ENCODE measurements at regions not wholly inside any gene's neighbourhood (a gene's known extent, or its start where the extent isn't known, plus 50 kb on each side); places are given as distances from the start of the nearest gene placed in this dataset.

- TF ChIP-seq, protein P1, sequence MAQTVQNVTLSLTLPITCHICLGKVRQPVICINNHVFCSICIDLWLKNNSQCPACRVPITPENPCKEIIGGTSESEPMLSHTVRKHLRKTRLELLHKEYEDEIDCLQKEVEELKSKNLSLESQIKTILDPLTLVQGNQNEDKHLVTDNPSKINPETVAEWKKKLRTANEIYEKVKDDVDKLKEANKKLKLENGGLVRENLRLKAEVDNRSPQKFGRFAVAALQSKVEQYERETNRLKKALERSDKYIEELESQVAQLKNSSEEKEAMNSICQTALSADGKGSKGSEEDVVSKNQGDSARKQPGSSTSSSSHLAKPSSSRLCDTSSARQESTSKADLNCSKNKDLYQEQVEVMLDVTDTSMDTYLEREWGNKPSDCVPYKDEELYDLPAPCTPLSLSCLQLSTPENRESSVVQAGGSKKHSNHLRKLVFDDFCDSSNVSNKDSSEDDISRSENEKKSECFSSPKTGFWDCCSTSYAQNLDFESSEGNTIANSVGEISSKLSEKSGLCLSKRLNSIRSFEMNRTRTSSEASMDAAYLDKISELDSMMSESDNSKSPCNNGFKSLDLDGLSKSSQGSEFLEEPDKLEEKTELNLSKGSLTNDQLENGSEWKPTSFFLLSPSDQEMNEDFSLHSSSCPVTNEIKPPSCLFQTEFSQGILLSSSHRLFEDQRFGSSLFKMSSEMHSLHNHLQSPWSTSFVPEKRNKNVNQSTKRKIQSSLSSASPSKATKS (CRISPR knock-in tag; IDR thresholded peaks at IDR 0.05) = no peak
- no peak for TF ChIP-seq HMG20A (CRISPR knock-in tag; conservative IDR thresholded peaks at IDR 0.05)
- TF ChIP-seq, protein P2, sequence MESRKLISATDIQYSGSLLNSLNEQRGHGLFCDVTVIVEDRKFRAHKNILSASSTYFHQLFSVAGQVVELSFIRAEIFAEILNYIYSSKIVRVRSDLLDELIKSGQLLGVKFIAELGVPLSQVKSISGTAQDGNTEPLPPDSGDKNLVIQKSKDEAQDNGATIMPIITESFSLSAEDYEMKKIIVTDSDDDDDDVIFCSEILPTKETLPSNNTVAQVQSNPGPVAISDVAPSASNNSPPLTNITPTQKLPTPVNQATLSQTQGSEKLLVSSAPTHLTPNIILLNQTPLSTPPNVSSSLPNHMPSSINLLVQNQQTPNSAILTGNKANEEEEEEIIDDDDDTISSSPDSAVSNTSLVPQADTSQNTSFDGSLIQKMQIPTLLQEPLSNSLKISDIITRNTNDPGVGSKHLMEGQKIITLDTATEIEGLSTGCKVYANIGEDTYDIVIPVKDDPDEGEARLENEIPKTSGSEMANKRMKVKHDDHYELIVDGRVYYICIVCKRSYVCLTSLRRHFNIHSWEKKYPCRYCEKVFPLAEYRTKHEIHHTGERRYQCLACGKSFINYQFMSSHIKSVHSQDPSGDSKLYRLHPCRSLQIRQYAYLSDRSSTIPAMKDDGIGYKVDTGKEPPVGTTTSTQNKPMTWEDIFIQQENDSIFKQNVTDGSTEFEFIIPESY (CRISPR knock-in tag; IDR thresholded peaks at IDR 0.05) = no peak
Observed at GRCh38 chr6:111925296-111925695, 52.0 kb upstream of the FYN start (continued).

DNA sequence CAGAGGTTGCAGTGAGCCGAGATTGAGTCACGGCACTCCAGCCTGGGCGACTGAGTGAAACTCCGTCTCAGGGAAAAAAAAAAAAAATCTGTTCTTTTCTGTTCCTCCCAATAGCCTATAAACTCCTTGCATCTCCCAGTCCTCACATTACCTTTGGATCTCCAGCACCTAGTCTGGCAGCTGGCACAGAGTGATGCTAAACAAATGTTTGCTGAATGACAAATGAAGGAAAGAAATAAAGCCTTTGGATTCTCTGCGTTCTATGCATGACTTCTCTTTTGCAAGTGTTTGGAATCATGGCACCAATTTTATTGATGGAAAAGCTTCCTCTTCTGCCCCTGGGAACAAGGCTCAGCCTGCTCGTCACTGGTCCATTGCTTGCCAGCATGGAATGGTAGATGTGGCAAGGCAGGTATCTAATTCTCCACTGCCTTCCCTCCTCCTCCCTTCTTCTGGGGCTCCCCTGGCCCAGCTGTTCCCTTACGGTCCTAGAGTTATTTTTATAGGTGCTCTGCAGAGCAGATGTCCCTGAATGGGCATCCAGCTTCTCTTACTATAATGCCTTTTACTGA lies 53.6 kb upstream of the FYN start:
- ATAC-seq = no peak
- no peak overlapping the region for H3K4me3 ChIP-seq
- H3K9me3 ChIP-seq (replicated peaks; ENCODE audit: control insufficient read depth, insufficient read depth, low read depth, low read length) = no peaks in the 10 kb centered on the region
- WGBS (ENCODE audit: insufficient coverage, low coverage, missing lambda C conversion rate) = 2% methylated on average over 7 of the region's 7 CpGs
- no peak overlapping the region for H3K9ac ChIP-seq (ENCODE audit: insufficient read depth in 1 of 2, low read depth in 2 of 2, low read length in 2 of 2)
- no peak for DNase-seq (ENCODE audit: extremely low read depth in 1 of 4, low spot score in 3 of 4)
- H4K20me1 ChIP-seq (replicated peaks; ENCODE audit: control insufficient read depth, insufficient read depth, low read length) = no peaks in the 10 kb centered on the region
- in situ Hi-C loops (cut with MboI) (no loop called here), intact Hi-C loops (cut with micrococcal nuclease) (no loop called here)
- H2AFZ ChIP-seq (ENCODE audit: low read depth, low read length) = no peak overlapping the region
- no peak overlapping the region for H3K27ac ChIP-seq (ENCODE audit: extremely low read depth, low read depth, low read length)
- H3K27me3 ChIP-seq (ENCODE audit: control insufficient read depth in 2 of 2, insufficient read depth in 2 of 2, low read length in 2 of 2) = peaks cover 0 to 4% of the 10 kb centered on the region in 2 experiments; a peak in 2 of 5 replicates
- H3K36me3 ChIP-seq (ENCODE audit: control insufficient read depth, insufficient read depth, low read length) = no peaks in the 10 kb centered on the region
- no TSS peak for BruUV-seq (replicated peaks)
- no peak overlapping the region for H3K4me2 ChIP-seq (ENCODE audit: insufficient read depth, low read length)
- H3K79me2 ChIP-seq (ENCODE audit: control insufficient read depth, insufficient read depth, low read length) = no peaks in the 10 kb centered on the region
- ChIA-PET POLR2A (no interaction called here), CTCF (ENCODE audit: low intra/inter-chr PET ratio) (no interaction called here)
- H3K4me1 ChIP-seq (replicated peaks in 1 of 2; ENCODE audit: control insufficient read depth in 2 of 2, insufficient read depth in 2 of 2, low read length in 2 of 2) = no peaks in the 10 kb centered on the region; a peak in 1 of 5 replicates
- H3K9me1 ChIP-seq (ENCODE audit: control insufficient read depth, insufficient read depth, low read length) = no peaks in the 10 kb centered on the region
- FAIRE-seq = no peak
- TF ChIP-seq POLR2A (conservative IDR thresholded peaks at IDR 0.05) (no peak), RBBP5 (IDR thresholded peaks at IDR 0.05; ENCODE audit: borderline replicate concordance, insufficient read depth, low read length, poor library complexity, severe bottlenecking) (no peak), L3MBTL2 (IDR thresholded peaks at IDR 0.05) (no peak), ELF4 (CRISPR knock-in tag; IDR thresholded peaks at IDR 0.05) (no peak), ZNF445 (CRISPR knock-in tag; IDR thresholded peaks at IDR 0.05; ENCODE audit: low read depth) (no peak), FOXK1 (CRISPR knock-in tag; IDR thresholded peaks at IDR 0.05; ENCODE audit: borderline replicate concordance) (no peak), TAF7 (tag; IDR thresholded peaks at IDR 0.05) (no peak), BACH1 (tag; IDR thresholded peaks at IDR 0.05) (no peak)
- TF ChIP-seq, protein P3, sequence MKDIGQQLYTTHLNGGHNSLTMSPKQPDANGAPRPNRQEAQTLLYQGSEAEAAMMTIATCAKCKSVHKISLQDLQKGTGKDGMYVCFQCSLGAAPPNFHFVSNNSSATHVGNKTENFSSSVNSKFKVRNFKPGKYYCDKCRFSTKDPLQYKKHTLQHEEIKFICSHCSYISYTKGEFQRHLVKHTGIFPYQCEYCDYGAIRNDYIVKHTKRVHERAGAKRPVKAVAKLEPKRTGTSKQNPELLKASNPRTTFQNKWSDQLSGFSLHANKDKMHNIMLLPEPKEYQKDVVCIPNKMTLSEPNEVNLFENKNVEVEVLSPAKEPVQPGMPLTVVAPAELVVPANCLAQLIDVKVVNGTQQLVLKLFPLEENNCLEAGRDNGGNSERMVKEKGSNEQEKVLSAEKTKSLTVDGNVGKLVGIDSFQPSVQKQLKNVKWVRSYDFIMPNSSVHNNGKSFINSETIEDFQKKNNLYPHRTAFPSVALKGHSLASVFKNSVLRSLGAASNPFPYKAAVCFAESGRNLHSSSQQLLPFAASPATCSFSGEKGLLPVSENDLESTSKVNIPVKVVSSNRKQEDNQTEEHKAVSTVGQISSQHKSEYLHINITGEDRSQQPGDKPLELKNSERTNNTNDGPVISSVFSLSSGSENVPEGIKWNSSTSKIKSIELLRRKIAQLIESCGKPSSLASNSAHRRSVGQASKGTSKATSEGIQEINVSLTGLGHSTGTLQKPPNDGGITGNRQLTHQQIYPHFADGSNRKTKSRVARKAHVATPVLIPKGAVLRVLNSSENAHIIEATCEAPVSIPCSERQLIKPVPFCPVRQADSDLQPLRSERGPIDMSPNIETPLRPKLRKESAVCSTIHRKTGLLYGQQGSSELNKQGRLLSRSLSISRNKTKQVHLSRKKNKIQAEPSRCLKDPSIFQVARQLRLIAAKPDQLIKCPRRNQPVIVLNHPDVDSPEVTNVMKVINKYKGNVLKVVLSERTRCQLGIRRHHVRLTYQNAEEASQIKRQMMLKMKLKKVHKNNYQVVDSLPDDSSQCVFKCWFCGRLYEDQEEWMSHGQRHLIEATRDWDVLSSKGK (CRISPR knock-in tag; IDR thresholded peaks at IDR 0.05) = no peak
- TF ChIP-seq, protein P4, sequence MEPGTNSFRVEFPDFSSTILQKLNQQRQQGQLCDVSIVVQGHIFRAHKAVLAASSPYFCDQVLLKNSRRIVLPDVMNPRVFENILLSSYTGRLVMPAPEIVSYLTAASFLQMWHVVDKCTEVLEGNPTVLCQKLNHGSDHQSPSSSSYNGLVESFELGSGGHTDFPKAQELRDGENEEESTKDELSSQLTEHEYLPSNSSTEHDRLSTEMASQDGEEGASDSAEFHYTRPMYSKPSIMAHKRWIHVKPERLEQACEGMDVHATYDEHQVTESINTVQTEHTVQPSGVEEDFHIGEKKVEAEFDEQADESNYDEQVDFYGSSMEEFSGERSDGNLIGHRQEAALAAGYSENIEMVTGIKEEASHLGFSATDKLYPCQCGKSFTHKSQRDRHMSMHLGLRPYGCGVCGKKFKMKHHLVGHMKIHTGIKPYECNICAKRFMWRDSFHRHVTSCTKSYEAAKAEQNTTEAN (CRISPR knock-in tag; IDR thresholded peaks at IDR 0.05) = no peak

Data from K562 (cell line).